HEK293 (cell line): ENCODE measurements at regions not wholly inside any gene's neighbourhood (a gene's known extent, or its start where the extent isn't known, plus 50 kb on each side); places are given as distances from the start of the nearest gene placed in this dataset.
"Not testable (repeated sequence)": the region's sequence is repeated elsewhere in the genome, so short reads cannot be mapped to it uniquely, and the experiment has no call there.

Experiments used
- CTCF ChIP-seq: fragments of 450-650 bp; formaldehyde crosslinking; IDR thresholded peaks from 2 replicates; pipeline ENCODE4 v1.5.1; 2016; ENCODE audit warnings: missing biosample characterization, missing genetic modification characterization
- ZBTB11 ChIP-seq: fragments of 450-650 bp; formaldehyde crosslinking; conservative IDR thresholded peaks from 2 replicates; pipeline ENCODE4 v1.5.1; 2016; ENCODE audit warnings: low read depth, missing biosample characterization, missing genetic modification characterization
- ZNF121 ChIP-seq: fragments of 450-650 bp; formaldehyde crosslinking; IDR thresholded peaks from 2 replicates; pipeline ENCODE4 v1.5.1; 2016; ENCODE audit warnings: missing biosample characterization, missing genetic modification characterization
- ZNF138 ChIP-seq: fragments of 450-650 bp; formaldehyde crosslinking; IDR thresholded peaks from 2 replicates; pipeline ENCODE4 v1.5.1; 2016; ENCODE audit warnings: missing biosample characterization, missing genetic modification characterization, borderline replicate concordance
- ZNF146 ChIP-seq: fragments of 450-650 bp; formaldehyde crosslinking; IDR thresholded peaks from 2 replicates; pipeline ENCODE4 v1.5.1; 2016; ENCODE audit warnings: missing biosample characterization, missing genetic modification characterization
- ZNF350 ChIP-seq: fragments of 450-650 bp; formaldehyde crosslinking; IDR thresholded peaks from 2 replicates; pipeline ENCODE4 v1.5.0; 2017; ENCODE audit warnings: missing biosample characterization, mild to moderate bottlenecking, missing genetic modification characterization
- ZNF580 ChIP-seq: fragments of 450-650 bp; formaldehyde crosslinking; IDR thresholded peaks from 2 replicates; pipeline ENCODE4 v1.5.1; 2016; ENCODE audit warnings: missing biosample characterization, missing genetic modification characterization

- TF ChIP-seq CTCF (tag by site-specific recombination); ZBTB11 (tag by site-specific recombination); ZNF121 (tag by site-specific recombination); ZNF146 (tag by site-specific recombination); ZNF350 (tag by site-specific recombination); ZNF580; ZNF138: not testable (repeated sequence)
These were observed 315.4 kb downstream of the NAF1 start for GRCh38 chr4:162851241-162851758.
